Myocyte (in vitro differentiated cells): ENCODE measurements at regions not wholly inside any gene's neighbourhood (a gene's known extent, or its start where the extent isn't known, plus 50 kb on each side); places are given as distances from the start of the nearest gene placed in this dataset.

Experiments used
- DNase-seq: peaks from one replicate; pipeline ENCODE4 v3.0.0-alpha.2; 2012; ENCODE audit warnings: low read depth

DNA sequence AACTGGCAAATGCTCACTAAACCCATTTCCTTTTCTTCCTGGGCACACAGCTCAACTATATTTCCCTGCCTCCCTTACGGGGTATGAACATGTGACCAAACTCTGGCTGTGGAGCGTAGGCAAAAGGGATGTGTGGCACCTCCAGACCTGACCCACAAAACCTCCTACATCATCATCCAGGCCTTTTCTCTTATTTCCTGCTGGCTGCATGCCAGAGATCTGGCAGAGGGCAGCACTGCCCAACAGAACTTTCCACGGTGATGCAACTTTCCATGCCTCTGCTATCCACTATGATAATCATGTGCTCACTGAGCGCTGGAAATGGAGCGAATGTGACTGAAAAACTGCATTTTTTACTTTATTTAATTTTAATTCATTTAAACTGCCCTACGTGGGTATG is 99.6 kb upstream of the CACNA1E start:
- peak; percentile 23 for DNase-seq

DNA sequence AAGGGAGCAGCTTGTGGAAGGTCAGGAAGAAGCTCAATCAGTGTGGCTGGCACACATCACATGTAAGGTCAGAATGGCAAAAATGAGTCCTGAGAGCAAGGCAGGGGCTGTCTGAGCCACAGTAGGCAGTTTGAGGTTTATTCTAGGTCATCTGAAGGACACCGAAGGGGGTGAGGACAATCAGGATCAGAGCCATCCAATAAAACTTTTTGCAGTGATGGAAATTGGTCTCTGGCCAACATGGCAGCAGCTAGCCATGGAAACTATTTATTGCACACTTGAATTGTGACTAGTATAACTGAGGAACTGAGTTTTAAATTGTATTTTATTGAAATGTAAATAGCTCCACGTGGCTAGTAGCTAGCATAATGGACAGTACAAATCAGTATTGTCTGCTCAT is 97.0 kb upstream of the CACNA1E start:
- DNase-seq = no peak

DNA sequence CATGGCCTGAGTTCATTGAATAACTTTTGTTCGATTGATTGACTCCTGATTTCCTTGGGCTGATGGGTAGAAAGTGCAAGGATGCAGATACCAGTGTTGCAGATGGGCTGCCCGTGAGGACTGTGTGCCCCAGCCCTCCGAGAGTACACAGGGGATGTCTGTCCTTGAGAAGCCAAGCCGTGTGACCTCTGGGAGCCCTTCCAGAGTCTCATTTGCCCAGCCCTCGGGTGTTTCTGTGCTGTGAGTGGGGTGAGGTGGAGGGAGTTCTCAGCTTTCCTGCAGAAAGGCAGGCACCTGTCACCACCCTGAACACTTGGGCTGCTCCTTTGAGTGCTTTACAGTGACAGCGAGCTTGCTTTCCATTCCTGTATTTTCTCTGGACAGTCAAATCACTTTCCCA is 96.4 kb upstream of the CACNA1E start:
- no peak for DNase-seq

DNA sequence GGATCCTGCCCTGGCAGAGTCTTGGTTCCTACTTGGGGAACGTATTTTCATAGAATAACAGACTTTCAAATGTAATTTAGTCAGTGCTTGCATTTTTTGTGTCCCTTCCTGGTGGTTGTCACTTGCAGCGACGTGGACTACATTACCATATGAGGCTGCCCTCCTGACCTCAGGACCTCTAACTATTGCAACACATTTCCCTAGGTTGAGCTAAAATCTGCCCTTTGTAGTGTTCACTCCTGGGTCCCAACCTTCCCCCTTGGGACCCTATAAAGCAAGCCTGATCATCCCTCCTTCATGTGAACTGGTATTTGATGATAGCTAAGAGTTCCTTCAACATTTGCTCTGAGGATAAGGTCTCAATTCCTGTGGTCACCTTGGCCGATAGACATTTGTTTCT is 95.6 kb upstream of the CACNA1E start:
- no peak for DNase-seq

DNA sequence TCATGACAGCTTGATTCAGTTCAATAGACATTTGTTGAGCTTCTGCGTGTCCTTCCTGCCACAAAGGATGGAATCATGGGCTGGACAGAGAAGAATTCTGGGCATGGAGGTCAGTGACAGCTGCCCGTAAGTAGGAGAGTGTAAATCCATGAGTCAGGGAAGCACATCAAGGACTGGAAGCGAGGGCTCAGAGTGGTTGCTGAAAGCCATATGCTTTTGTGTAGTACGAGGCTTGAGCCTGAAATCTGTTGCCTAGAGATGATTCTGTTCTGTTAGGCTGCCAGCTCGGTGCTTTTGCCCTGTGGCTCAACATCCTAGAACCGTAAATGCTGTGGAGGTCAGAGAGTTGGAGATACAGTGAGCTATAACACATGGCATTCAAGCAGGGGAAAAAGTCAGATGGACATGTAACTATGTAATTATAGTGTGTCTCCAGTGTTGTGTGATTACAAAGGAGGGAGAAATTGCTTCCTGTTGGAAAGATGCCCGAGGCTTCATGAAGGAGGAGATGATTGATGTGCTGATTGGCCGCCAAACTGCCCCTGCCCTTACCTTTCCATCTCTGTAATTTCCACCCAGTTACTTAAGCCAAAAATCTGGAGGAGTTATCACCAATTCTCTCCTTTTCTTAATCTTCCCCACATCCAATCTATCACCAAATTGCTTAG is 92.8 kb upstream of the CACNA1E start:
- DNase-seq = peak; percentile 75

DNA sequence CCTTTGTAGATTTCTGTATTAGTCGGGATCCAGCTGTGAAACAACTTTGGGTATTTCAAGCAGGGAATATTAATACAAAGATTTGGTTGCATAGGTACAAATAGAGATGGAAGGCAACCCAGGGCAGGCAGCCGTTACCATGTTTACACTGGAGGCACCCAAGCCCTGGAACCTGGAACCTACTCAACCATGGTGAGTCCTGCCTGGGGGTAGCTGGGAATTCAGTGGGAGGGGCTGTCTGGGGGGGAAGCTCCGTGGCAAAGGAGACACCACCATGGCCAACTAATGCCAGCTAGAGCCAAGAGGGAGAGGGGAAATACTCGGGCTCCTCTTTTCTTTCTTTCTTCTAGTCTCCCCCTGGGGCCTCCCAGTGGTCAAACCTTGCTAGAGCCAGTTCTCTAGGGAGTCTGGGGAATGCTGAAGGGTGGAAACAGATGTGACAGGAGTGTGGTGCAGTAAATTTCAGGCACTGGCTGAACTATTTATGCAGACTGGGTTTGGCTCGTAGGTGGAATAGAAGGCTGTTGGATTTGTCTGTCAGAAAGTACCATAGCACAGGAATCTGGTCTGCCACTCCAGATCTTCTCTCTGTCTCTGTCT is 91.9 kb upstream of the CACNA1E start:
- DNase-seq = peak; percentile 80

DNA sequence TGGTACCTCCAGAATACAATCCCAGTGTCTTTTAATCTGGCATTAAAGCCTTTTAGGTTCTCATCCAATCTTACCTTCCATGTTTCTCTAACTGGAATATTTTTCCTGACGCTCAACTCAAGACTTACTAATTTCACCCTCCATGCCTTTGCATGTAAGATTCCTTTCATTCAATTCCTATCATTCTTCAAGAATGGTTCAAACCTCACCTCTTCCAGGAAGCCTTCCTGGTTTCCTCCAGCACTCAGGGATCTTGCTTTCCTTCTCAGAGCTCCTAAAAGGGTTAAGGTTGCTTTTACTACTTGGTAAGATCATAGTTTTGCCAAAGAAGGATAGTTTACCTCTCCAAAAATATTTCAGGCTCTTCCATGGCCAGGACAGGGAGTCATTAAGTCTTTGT is 91.2 kb upstream of the CACNA1E start:
- no peak for DNase-seq

DNA sequence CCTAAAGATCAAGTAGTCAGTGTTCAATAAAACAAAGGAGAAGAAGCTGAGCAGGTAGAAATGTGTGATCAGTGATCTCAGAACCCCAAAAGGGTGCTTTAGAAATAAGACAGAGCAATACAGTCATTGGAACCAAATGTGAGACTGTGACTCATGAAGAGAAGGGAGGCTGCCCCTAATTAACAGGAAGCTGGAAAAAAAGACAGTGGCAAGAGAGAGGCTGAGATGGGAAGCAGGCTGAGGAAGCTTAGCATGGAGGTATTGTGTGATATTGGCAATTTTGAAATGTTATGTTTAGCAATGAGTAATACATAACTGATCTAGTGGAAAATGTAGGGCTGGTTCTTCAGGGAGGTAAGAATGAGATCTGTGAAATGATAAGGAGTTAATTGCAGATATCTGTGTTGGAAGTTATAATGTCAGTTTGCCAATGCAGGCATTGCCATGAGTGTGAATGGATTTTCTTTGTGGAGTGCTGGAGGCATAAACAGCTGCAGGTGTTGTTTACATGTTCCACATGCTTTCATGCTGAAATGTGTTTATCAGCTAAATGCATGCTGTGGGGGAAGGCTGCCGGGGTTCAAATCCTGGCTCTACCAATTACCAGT is 90.6 kb upstream of the CACNA1E start:
- DNase-seq = peak; percentile 30

DNA sequence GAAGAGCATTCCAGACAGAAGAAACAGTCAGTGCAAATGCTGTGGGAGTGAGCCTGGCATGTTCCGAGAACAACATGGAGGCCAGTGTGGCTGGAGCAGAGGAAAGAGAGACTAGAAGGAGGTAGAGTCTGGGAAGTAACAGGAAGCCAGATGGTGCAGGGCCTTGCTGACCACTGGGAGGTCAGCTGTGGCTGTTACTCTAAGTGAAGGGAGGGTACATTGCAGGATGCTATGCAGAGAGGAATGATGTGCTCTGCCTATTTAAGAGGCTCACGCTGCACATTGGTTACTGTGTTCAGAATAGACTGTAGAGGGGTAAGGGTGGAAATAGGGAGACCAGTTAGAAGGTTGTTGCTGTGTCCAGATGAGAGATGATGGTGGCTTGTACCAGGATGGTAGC is 88.6 kb upstream of the CACNA1E start:
- DNase-seq = peak; percentile 62

DNA sequence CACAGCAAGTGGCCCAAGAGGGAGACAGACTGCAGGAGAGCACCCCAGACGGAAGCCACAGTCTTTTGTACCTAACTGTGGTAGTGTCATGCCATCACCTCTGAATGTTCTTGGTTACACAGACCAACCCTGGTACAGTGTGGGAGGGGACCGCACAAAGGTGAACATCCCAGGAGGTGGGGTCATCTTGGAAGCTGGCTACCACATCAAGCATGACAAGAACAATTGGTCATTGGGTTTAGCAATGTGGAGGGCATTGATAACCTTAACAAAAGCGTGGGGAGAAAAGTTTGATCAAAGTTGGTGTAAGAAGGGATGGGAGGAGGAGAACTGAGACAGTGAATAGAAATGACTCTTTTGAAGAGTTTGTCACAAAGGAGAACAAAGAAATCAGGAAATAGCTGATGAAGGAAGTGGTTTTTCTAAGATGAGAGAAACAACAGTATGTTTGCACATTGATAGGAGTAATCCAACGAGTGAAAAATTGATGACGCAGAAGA is 87.1 kb upstream of the CACNA1E start:
- DNase-seq = no peak

DNA sequence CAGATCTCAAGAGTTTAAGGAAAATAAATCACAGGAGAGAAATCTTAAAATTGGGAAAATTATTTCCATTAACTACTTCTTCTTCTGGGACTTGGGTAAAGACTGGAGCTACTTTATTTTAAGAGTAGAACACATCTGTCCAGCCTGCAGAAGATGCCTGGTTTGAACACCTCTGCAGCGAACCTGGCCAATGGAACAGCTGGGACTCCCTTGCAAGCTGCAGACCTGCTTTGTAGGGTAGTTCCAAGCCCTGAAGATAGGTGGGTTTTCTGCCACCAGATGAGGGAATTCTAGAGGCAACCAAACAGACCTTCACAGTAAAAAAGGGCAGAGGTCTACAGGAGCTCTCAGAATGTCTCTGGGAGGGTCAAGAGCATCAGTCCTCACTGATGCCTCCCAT is 86.5 kb upstream of the CACNA1E start:
- no peak for DNase-seq

DNA sequence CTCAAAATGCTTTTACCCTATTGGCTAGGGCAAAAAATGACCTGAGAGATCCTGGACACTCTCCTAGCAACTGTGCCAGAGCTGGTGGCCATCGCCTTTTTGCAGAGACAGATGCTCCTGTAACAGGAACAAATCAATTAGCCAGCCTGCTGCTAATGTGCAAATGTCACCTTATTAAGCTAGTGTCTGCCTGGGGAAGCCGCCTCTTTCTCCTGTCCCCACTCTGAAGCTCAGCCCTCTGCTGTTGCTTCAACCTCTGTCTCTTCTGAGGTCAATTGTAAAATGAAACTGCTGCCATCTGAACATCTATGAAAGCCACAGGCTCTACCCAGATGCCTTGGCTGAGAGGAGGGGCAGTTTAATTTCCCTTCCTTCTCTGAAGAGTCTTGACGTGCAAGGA is 85.5 kb upstream of the CACNA1E start:
- peak; percentile 33 for DNase-seq

DNA sequence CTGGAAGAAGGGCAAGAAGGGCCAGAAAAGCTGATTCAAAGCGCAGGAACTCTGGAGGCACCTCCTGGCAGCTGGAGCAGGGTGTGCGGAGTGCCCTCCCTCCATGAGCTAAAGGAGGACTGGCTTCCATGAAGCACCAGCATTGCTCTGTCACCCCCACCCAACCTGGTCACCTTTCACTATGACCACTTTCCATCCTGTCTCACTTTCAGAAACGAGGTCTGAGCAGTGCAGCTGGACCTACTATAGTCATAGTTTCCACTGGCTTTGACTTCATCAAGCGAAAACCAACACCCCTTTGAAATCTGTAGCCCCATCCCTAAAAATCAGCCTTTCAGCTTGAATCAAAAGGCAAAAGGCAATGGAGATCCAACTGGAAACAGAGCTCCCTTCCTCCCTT is 84.8 kb upstream of the CACNA1E start:
- DNase-seq = no peak

DNA sequence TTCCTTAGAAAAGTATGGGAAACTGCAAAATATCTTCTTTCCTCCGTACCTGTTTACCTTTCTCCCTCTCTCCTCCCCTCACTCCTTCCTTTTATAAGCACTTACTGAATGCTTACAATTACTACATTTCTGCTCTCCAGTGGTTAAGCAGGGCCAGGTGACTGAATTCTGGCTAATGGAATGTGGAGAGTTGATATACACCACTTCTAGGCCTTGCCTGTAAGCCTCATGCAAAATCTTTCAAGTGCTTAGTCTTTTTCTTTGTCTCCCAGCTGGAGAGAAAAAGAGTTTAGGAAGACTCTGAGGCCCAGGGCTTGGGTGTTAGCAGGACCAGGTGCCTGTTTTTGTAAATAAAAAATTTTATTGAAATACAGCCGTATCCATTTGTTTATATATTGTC is 77.7 kb upstream of the CACNA1E start:
- DNase-seq = no peak

DNA sequence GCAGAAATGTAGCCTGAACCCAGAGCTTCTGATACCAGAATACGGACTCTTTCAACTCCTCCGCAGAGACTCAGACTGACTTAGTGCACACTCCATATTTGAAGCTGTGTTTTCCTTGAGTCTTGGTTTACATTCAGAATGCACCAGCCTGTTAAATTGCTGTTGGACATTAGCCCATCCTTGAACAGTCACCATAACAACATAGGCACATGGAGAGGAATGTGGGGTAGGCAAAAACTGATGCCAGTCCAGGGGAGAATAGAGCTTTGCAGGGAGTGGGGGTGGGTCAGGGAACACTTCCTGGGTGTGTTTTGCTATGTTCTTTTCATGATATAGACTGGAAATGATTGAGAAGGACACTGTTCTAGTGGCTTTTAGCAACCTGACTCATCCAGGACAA is 76.3 kb upstream of the CACNA1E start:
- DNase-seq = no peak

DNA sequence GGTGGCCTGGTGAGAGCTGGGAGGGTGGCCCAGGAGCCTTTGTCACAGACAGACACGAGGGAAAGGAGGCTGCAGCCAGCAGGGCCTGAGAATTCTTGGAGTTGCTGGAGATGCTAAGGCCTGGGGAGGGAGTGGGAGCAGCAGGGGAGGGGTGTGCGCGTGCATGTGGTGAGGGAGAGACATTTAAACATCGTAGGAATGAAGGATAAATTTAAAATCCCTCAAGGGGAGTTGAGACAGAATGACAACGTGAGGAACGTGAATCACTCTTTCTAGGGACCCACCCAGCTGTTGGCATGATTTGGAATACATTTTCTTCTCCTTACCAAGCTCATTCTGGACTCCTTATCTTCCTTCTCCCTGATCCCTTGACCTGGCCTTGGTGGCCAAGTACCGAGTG is 73.3 kb upstream of the CACNA1E start:
- DNase-seq = no peak

DNA sequence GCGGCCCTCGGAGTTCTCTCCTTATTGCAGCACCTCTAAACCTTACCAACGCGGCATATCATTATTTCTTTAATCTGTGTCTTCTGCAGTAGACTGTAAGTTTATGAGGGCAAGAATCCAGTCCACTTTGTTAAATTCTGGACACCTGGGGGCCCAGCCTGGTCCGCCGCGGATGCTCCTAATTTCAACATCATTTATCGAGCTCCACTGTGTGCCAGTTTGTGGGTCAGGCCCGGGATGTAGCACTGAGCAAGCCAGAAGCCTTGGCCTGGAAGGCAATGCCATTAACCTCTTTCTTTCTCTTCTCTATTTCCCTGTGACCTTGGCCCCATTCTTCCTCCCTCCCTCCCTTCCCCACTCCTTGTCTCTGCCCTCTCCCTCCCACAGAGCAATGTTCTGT is 70.6 kb upstream of the CACNA1E start:
- no peak for DNase-seq

DNA sequence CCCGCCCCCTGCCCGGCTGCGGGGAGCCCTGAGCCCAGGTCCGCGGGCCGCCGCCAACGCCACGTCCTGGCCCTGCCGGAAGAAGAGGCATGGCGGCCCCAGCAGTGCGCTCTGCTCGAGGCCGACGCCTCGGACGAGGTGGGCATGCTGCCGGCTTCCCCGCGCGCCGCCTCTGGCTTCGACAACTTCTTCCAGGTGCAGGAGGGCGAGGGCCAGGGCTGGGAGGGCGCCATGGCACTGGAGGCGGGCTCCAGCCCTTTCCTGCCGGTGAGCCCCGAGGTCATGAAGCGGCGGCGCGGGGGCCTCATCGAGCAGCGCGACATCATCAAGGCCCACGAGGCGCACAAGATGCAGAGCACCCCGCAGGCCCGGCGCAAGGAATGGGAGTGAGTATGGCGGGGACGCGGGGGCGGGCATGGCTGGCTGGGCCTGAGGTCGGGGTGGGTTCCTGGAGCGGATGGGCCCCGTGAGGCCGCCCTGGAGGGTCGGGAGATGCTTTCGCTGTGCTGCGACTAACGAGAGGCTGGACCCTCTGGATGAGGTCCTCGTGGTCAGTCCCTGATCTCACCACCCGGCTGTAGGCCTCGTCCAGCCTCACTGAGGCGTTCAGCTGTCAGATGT is 70.0 kb upstream of the CACNA1E start:
- DNase-seq = no peak

DNA sequence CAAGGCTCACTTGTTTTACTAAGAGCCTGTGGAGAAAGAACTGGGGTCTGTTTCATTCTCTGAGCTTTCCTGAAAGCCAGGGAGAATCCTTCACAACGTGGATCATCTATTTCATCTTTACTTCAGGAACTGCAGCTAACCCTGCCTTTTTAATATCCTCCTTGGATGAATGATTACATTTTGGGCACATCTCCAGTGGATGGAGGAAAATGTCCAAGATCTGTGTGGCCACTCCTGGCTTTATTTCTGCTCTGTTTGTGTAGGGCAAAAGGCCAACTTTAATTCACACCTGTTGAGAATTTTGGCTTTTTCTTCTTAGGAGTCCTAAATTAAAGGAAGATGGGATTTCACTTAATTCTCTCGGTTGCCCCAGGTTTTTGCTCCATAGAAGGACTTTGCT is 69.5 kb upstream of the CACNA1E start:
- DNase-seq = no peak

DNA sequence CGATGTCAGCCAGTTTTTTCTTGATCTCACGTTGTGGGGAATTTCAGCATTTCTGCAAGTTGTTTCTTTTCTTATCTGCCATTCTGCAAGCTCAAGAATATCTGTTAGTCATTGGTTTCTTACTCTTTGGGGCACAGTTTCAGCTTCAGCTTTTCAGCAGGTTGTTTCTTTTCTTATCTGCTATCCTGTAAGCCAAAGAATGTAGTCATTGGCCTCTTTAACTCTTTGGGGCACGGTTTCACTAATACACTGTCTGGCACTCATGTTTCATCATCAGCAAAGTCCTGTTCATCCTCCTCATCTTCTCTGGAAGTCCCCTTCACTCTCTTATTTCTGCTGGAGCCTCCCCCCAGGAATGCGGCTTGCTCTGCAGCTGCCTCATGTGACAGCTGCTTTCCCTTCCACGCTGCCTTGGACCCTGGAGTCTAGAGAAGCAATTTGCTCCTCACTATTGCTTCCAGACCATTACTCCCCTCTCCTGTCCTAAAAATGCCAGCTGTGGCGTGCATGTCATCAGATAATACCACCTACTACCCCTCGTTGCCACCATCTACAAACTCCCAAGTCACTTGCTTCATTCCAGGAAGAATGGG is 67.0 kb upstream of the CACNA1E start:
- DNase-seq = peak; percentile 70

DNA sequence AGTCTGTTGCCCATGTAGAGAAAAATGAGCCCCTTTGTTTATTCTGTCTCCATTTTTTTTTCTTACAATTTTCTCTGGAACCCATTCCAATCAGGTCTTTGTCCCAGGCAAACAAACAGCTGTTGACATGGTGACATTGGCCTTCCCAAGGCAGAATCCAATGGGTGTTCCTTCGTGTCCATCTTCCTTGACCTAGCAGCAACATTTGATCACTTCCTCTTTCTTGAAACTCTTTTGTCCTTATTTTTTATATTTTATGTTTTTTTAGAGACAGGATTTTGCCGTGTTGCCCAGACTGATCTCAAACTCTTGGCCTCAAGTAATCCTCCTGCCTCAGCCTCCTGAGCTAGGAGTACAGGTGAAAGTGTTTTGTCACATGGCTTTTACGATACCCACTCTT is 65.4 kb upstream of the CACNA1E start:
- no peak for DNase-seq

DNA sequence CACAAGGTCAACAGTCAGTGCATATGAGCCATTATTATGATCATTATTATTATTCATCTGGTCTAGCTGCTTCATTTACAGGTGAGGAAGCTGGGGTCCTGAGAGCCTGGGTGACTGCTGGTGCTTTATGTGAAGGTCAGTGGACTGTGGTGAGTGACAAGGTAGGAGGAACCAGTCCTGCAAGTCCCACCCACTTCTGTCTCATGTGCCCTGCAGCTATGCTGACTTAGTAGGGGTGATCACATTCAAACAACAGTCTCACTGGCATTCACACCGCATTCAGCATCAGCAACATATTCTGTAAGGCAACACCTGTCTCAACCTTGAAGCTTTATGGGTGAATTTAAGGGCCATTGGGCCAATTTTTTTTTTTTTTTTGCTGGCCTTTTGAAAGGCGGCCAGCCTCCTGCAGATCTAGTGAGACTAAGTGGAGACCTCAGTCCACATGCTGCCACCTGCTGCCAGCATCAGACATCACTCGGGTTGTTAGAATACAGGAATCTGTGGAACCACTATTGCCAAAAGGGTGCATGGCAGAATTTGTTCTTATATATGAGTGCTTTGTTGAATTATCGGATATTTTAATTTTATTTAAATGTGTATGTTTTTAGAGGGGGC is 59.9 kb upstream of the CACNA1E start:
- DNase-seq = peak; percentile 59
